GM18519 (cell line): ENCODE measurements at regions not wholly inside any gene's neighbourhood (a gene's known extent, or its start where the extent isn't known, plus 50 kb on each side); places are given as distances from the start of the nearest gene placed in this dataset.

Source experiments
- ATAC-seq: cut with Tn5 transposase; IDR thresholded peaks from one replicate; pipeline ENCODE4 v1.9.1; 2021; ENCODE audit warnings: mild to moderate bottlenecking, moderate library complexity; ENCODE audit not compliant: unreplicated experiment, low FRiP score

- ATAC-seq: no peak
Measured at GRCh38 chr10:9719246-9719645, 1298.4 kb upstream of the CELF2 start.

GRCh38 chr10:9733766-9734165 is 1283.9 kb upstream of the CELF2 start:
- ATAC-seq: no peak

- no peak for ATAC-seq
Measured at GRCh38 chr10:9734218-9734617, 1283.5 kb upstream of the CELF2 start.

- no peak for ATAC-seq
Measured at GRCh38 chr10:9735731-9736130, 1281.9 kb upstream of the CELF2 start.

GRCh38 chr10:9743639-9744038 is 1274.0 kb upstream of the CELF2 start:
- ATAC-seq: no peak

GRCh38 chr10:9745158-9745557 is 1272.5 kb upstream of the CELF2 start:
- no peak for ATAC-seq

GRCh38 chr10:9757176-9757575 is 1260.5 kb upstream of the CELF2 start:
- no peak for ATAC-seq

GRCh38 chr10:9759596-9759995 is 1258.1 kb upstream of the CELF2 start:
- ATAC-seq: no peak

- ATAC-seq: no peak
Measured at GRCh38 chr10:9762966-9763656, 1254.6 kb upstream of the CELF2 start.

GRCh38 chr10:9766762-9767161 is 1250.9 kb upstream of the CELF2 start:
- no peak for ATAC-seq

GRCh38 chr10:9781666-9782065 is 1236.0 kb upstream of the CELF2 start:
- no peak for ATAC-seq

- ATAC-seq: no peak
Measured at GRCh38 chr10:9786101-9786500, 1231.6 kb upstream of the CELF2 start.

- ATAC-seq: no peak
Measured at GRCh38 chr10:9786576-9786975, 1231.1 kb upstream of the CELF2 start.

- no peak for ATAC-seq
Measured at GRCh38 chr10:9789996-9790395, 1227.7 kb upstream of the CELF2 start.

GRCh38 chr10:9792181-9792580 is 1225.5 kb upstream of the CELF2 start:
- no peak for ATAC-seq

- no peak for ATAC-seq
Measured at GRCh38 chr10:9796564-9796963, 1221.1 kb upstream of the CELF2 start.

- no peak for ATAC-seq
Measured at GRCh38 chr10:9800011-9800410, 1217.7 kb upstream of the CELF2 start.

- ATAC-seq: no peak
Measured at GRCh38 chr10:9800571-9800970, 1217.1 kb upstream of the CELF2 start.

GRCh38 chr10:9807846-9808245 is 1209.8 kb upstream of the CELF2 start:
- no peak for ATAC-seq

GRCh38 chr10:9811601-9812000 is 1206.1 kb upstream of the CELF2 start:
- no peak for ATAC-seq

GRCh38 chr10:9814285-9814864 is 1203.3 kb upstream of the CELF2 start:
- ATAC-seq: no peak

- ATAC-seq: no peak
Measured at GRCh38 chr10:9819756-9820494, 1197.7 kb upstream of the CELF2 start.
